ENCODE measurements at regions not wholly inside any gene's neighbourhood (a gene's known extent, or its start where the extent isn't known, plus 50 kb on each side); places are given as distances from the start of the nearest gene placed in this dataset.
"Not testable (repeated sequence)": the region's sequence is repeated elsewhere in the genome, so short reads cannot be mapped to it uniquely, and the experiment has no call there.

GRCh38 chr2:14996351-14997014 lies 364.0 kb downstream of the LRATD1 start:
- DNase-seq = no peak

GRCh38 chr2:14998546-14998945 lies 366.0 kb downstream of the LRATD1 start:
- DNase-seq = no peak

- DNase-seq = no peak
Measured at GRCh38 chr2:14999114-14999661, 366.7 kb downstream of the LRATD1 start.

DNA sequence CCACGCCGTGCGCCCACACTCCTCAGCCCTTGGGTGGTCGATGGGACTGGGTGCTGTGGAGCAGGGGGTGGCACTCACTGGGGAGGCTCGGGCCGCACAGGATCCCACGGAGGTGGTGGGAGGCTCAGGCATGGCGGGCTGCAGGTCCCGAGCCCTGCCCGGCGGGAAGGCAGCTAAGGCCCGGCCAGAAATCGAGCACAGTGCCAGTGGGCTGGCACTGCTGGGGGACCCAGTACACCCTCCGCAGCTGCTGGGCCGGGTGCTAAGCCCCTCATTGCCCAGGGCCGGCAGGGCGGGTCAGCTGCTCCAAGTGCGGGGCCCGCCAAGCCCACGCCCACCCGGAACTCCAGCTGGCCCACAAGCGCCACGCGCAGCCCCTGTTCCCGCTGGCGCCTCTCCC lies 370.0 kb downstream of the LRATD1 start:
- not testable (repeated sequence) for DNase-seq

DNA sequence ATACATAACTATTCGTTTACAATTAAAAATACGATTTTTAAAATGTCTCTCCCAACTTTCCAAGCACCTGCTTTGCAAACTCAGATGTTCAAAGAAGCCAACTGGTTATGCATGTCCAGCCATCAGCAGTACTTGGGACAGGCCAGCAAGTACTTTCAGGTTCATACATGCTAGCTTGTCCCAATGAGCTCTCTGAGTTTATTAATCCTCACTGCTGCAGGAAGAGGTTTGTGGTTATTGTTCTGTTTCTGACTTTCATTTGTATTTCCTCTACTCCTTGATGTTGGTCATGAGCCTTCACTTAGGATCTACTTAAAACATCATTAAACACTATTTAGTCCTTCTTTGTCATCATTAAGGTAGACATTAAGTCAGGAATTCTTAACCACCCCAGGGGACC lies 374.1 kb downstream of the LRATD1 start:
- peak; percentile 32 for DNase-seq

DNA sequence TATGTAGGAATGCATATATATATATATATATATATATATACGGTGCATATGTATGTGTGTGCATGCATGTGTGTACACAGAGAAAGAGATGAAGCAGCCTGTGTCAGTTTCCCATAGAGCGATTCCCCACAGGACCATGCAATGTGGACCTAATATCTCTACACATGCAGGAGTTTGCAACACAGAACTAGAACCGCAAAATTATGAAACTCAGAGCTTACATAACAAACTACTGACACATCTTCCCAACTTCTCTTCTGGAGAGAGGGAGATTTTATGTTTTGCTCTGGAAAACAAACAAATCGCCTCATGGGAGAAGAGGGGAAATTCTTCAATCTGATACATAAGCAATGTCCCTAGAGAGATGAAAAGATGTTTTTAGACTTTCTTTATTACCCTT lies 377.2 kb downstream of the LRATD1 start:
- no peak for DNase-seq

GRCh38 chr2:15010346-15010745 lies 377.8 kb downstream of the LRATD1 start:
- DNase-seq = peak; percentile 57

DNA sequence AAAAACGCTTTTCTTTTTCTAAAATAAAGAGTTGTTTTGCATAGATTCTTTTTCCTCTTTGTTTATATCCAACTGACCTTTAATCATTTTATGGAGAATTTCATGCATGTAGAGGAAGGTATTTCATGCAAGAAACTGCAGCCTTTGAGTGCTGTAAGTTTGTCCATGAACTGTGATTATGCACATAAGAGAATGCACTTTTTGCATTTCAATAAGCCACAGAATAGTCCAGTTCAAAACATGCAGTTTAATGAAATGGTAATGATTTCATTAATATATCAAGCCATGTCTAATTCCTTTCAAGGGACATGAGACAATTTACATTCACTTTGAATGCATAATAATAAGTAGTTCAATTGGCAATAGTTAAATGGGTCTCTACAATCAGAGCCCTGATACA lies 386.3 kb downstream of the LRATD1 start:
- DNase-seq = no peak

DNA sequence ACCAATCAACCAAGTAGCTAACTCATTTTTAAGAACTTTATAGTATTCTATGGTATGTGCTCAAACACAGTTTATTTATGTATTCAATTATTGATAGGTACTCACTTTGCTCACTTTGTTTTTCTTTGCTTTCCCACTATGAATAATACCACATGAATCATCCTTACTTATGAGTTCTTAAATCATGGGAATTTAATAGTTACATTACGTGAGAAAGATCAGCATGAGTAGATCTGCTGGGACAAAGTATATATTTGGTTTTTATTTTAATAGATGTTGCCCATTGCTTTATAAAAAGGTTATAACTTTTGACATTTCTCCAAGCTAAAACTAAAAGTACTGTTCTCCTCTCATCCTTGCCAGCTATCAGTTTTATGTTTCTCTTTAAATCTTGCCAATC lies 390.7 kb downstream of the LRATD1 start:
- DNase-seq = no peak

DNA sequence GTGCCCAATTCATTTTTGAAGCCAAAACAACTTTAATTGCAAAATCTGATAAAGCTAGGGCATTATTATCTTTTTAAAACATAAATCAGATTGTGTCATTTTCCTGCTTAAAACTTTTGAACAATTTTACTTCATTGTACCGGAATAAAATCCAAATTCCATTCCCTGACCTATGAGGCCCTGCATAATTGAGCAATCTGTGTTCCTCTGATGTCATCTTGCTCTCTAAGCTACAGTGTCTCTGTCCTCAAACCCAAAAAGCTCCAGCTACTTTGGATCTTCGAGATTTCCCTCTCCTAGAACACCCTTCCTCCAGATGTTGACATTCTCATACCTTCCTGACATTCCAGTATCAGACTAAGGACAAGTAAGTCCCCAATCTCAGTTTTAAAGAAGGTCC lies 395.9 kb downstream of the LRATD1 start:
- DNase-seq = no peak

GRCh38 chr2:15031745-15032240 lies 399.3 kb downstream of the LRATD1 start:
- DNase-seq = no peak

DNA sequence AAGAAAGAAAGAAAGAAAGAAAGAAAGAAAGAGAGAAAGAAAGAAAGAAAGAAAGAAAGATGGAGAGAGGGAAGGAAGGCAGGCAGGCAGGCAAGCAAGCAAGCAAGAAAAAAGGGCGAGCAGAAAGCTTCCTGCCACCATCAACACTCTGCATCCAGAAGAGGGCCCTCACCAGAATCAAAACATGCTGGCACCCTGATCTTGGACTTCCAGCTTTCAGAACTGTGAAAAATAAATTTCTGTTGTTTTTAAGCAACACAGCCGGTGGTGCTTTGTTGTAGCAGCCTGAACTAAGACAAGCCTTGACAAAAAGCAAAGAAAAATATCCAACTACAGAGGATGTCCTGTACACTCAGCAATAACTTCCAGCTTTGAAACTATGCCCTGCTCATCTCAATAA lies 401.7 kb downstream of the LRATD1 start:
- DNase-seq = no peak

- DNase-seq = no peak
Measured at GRCh38 chr2:15034860-15035259, 402.3 kb downstream of the LRATD1 start.

DNA sequence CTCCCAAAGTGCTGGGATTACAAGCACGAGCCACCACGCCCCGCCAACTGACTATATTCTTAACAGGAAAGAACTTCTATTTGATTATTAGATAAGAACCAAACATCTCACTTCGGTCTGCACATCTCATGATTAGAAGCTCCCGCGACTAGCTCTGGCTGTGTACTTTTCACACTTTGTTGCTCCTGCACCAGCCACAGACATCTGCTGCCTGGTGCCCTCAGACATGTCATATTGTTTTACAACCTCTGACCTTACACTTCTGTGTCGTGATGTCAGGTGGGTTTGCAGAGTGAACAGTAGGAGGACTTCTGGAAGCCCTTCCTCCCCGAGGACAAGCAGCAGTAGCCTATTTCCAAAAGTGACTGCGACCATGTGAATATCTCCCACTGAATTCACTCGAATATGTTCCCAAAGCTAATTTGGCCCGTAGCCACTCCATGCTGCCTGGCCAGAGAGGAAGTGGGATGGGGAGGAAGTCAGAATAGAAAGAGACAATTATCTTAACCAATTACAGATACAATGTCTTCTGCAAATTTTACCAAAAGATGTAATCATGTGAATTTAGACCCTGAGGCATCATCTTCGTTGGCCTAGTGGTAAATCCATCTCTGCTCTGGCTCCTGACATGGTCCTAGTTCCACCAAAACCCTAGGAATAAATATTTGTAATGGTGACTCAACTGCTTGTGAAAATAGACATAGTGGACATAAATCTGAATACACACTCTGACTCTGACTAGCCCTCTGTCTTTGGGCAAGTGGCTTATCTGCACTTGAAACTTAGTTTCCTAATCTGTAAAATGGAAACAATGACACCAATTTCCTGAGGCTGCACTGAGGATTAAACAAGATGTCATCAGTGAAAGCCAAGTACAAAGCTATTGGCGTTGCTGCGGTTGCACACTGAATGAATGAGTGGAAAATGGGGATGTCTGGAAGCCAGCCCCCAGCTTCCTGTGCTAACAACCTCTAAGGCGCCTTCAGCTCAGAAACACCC lies 406.1 kb downstream of the LRATD1 start:
- DNase-seq = peak; percentile 44

DNA sequence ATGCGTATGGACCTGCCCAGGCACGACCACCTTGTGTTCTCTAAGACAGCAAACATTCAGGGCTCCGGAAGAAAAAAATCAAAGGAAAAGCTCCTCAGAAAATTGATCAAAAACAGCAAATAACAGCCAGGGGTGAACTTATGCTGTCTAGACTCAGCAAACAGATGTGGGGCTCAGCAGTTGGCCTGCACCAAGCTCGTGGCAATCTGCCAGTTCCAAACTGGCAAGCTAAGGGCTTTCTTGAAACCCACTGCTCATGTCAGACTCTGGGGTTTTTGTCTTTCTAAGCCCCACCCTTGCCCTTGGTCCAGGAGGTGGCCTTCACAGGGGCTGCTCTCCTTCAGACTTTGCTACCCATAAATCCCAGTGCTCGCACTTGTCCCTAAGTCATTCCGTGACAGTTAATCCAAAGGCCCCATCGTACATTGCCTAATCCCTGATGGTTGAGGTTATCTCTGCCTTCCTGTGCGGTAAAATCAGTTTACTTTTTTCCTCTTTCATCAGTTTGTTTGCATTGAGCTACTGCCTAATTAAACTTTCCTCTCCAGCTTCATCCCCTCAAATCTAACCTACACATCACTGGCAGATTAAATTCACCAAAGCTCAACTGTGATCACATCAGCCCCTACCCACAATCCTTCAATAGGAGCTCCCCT lies 408.0 kb downstream of the LRATD1 start:
- DNase-seq = no peak

- no peak for DNase-seq
Measured at GRCh38 chr2:15041429-15041837, 408.9 kb downstream of the LRATD1 start.

DNA sequence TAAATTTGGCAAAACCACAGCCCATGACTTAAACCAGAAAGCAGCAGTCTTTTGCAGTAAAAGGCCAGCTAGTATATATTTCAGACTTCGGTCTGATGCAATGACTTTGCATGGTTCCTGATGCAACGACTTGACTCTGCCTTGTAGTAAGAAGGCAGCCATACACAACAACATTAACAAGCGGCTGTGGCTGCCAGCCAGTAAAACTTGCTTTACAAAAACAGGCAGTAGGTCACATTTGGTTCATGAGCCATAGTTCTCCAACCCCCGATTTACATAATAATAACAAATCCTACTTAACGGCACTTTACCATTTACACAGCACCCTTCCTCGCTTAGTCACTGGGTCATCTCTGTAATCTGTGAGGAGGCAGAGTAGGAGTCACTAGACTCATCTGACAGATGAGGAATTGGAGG lies 410.3 kb downstream of the LRATD1 start:
- no peak for DNase-seq

- no peak for DNase-seq
Measured at GRCh38 chr2:15043336-15044058, 411.0 kb downstream of the LRATD1 start.

- no peak for DNase-seq
Measured at GRCh38 chr2:15045054-15045453, 412.5 kb downstream of the LRATD1 start.

DNA sequence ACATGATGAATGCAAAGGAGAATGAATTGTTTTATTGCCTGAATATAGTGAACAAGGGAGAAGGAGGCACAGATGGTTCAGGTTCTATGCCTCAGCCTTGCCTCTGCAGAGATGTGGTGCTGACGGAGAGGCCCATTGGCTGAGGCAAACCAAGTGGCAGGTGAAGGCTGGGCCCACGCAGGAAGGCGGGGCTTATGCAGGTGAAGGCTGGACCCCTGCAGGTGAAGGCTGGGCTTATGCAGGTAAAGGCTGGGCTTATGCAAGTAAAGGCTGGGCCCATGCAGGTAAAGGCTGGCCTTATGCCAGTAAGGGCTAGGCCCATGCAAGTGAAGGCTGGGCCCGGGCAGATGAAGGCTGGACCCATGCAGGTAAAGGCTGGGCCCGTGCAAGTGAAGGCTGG lies 414.7 kb downstream of the LRATD1 start:
- DNase-seq = no peak

- no peak for DNase-seq
Measured at GRCh38 chr2:15048000-15048399, 415.5 kb downstream of the LRATD1 start.
